ENCODE measurements at regions not wholly inside any gene's neighbourhood (a gene's known extent, or its start where the extent isn't known, plus 50 kb on each side); places are given as distances from the start of the nearest gene placed in this dataset.

GRCh38 chr3:110375751-110376518, 695.7 kb upstream of the NECTIN3 start:
- no peak for TF ChIP-seq CTCF (IDR thresholded peaks at IDR 0.05; ENCODE audit: low read depth, low read length)
- H3K27me3 ChIP-seq (ENCODE audit: control insufficient read depth, insufficient read depth, low read length): no peaks in the 10 kb centered on the region
- H3K4me3 ChIP-seq (ENCODE audit: low read depth, low read length): no peak overlapping the region
- no peak overlapping the region for H3K27ac ChIP-seq (ENCODE audit: low read depth, low read length)
- ChIA-PET POLR2A (no interaction called here), CTCF (no interaction called here)
- no peaks in the 10 kb centered on the region for H3K9me3 ChIP-seq (ENCODE audit: control insufficient read depth, insufficient read depth, low read length)
- no peak for DNase-seq (ENCODE audit: low read depth, low spot score)

GRCh38 chr3:110378481-110378880, 693.1 kb upstream of the NECTIN3 start:
- H3K27ac ChIP-seq (ENCODE audit: low read depth, low read length): no peak overlapping the region
- no peak for DNase-seq (ENCODE audit: low read depth, low spot score)
- TF ChIP-seq CTCF (IDR thresholded peaks at IDR 0.05; ENCODE audit: low read depth, low read length): no peak
- no peak overlapping the region for H3K4me3 ChIP-seq (ENCODE audit: low read depth, low read length)
- CTCF ChIA-PET: no interaction called here
- no peaks in the 10 kb centered on the region for H3K9me3 ChIP-seq (ENCODE audit: control insufficient read depth, insufficient read depth, low read length)
- H3K27me3 ChIP-seq (ENCODE audit: control insufficient read depth, insufficient read depth, low read length): no peaks in the 10 kb centered on the region
- POLR2A ChIA-PET: no interaction called here

- Histone ChIP-seq H3K27ac (ENCODE audit: low read depth, low read length) (no peak overlapping the region), H3K4me3 (ENCODE audit: low read depth, low read length) (no peak overlapping the region), H3K27me3 (ENCODE audit: control insufficient read depth, insufficient read depth, low read length) (no peaks in the 10 kb centered on the region), H3K9me3 (ENCODE audit: control insufficient read depth, insufficient read depth, low read length) (no peaks in the 10 kb centered on the region)
- CTCF ChIA-PET: interaction anchor here (1.2 kb wide), 1 partner anchor 698 kb away, joined by 3 read pairs; no protein-coding TSS in a partner anchor
- TF ChIP-seq CTCF (IDR thresholded peaks at IDR 0.05; ENCODE audit: low read depth, low read length): no peak
- DNase-seq (ENCODE audit: low read depth, low spot score): no peak
- POLR2A ChIA-PET: no interaction called here
Measured at GRCh38 chr3:110381992-110382391, 689.6 kb upstream of the NECTIN3 start.

GRCh38 chr3:110383356-110383755, 688.3 kb upstream of the NECTIN3 start:
- H3K9me3 ChIP-seq (ENCODE audit: control insufficient read depth, insufficient read depth, low read length): no peaks in the 10 kb centered on the region
- ChIA-PET POLR2A (no interaction called here), CTCF (interaction anchor here (0.6 to 1.2 kb wide), 3 partner anchors 13 to 1035 kb away, joined by 3 read pairs; no protein-coding TSS in a partner anchor)
- no peak overlapping the region for H3K4me3 ChIP-seq (ENCODE audit: low read depth, low read length)
- no peaks in the 10 kb centered on the region for H3K27me3 ChIP-seq (ENCODE audit: control insufficient read depth, insufficient read depth, low read length)
- no peak for TF ChIP-seq CTCF (IDR thresholded peaks at IDR 0.05; ENCODE audit: low read depth, low read length)
- H3K27ac ChIP-seq (ENCODE audit: low read depth, low read length): no peak overlapping the region
- no peak for DNase-seq (ENCODE audit: low read depth, low spot score)

- H3K27ac ChIP-seq (ENCODE audit: low read depth, low read length): no peak overlapping the region
- no peaks in the 10 kb centered on the region for H3K9me3 ChIP-seq (ENCODE audit: control insufficient read depth, insufficient read depth, low read length)
- peak; percentile 51 for DNase-seq (ENCODE audit: low read depth, low spot score)
- no peaks in the 10 kb centered on the region for H3K27me3 ChIP-seq (ENCODE audit: control insufficient read depth, insufficient read depth, low read length)
- no peak for TF ChIP-seq CTCF (IDR thresholded peaks at IDR 0.05; ENCODE audit: low read depth, low read length)
- no peak overlapping the region for H3K4me3 ChIP-seq (ENCODE audit: low read depth, low read length)
- POLR2A ChIA-PET: no interaction called here
- CTCF ChIA-PET: no interaction called here
Measured at GRCh38 chr3:110384601-110385000, 687.0 kb upstream of the NECTIN3 start.

All from AG04450 (cell line).